Tibial nerve (tissue), 4 donors: ENCODE measurements at regions not wholly inside any gene's neighbourhood (a gene's known extent, or its start where the extent isn't known, plus 50 kb on each side); places are given as distances from the start of the nearest gene placed in this dataset.

Source experiments
- DNase-seq, 2 donors: peaks; one replicate each; pipeline ENCODE4 v3.0.0-alpha.2; 2019; ENCODE audit warnings: low spot score in 2 of 2
- H3K27ac ChIP-seq, 4 donors: fragments of 200-600 bp; sonication (generic) in 3 of 4; one replicate each; pipeline ENCODE4 v1.5.1; 2017 to 2019; ENCODE audit warnings: mild to moderate bottlenecking in 1 of 4
- H3K27me3 ChIP-seq, 2 donors: fragments of 200-600 bp; sonication (generic) in 1 of 2; one replicate each; pipeline versions ENCODE4 v1.5.1 to v1.6.0; 2017 to 2019
- H3K36me3 ChIP-seq, 3 donors: fragments of 200-600 bp; sonication (generic); one replicate each; pipeline ENCODE4 v1.5.1; 2018 to 2019
- H3K4me1 ChIP-seq, 4 donors: fragments of 200-600 bp; sonication (generic) in 3 of 4; one replicate each; pipeline ENCODE4 v1.5.1; 2017 to 2019
- H3K4me3 ChIP-seq, 4 donors: fragments of 200-600 bp; sonication (generic) in 3 of 4; one replicate each; pipeline ENCODE4 v1.5.1; 2017 to 2019; ENCODE audit warnings: mild to moderate bottlenecking in 1 of 4, moderate library complexity in 1 of 4
- H3K9me3 ChIP-seq, 4 donors: fragments of 200-600 bp; sonication (generic) in 3 of 4; one replicate each; pipeline ENCODE4 v1.5.1; 2017 to 2019
- CTCF ChIP-seq, 5 experiments: fragments of 200-600 bp in 3 of 5; fragments of 450-650 bp in 2 of 5; sonication (generic) in 3 of 5; IDR thresholded peaks; one replicate each; pipeline ENCODE4 v1.5.1; 2016 to 2019; ENCODE audit warnings: antibody characterized with exemption in 5 of 5, mild to moderate bottlenecking in 3 of 5, moderate library complexity in 2 of 5
- EP300 ChIP-seq, 2 donors: sonication (generic); formaldehyde crosslinking; IDR thresholded peaks; one replicate each; pipeline ENCODE4 v1.6.1; 2017; ENCODE audit warnings: antibody characterized with exemption in 2 of 2, mild to moderate bottlenecking in 1 of 2
- POLR2A ChIP-seq, 2 donors: fragments of 450-650 bp; IDR thresholded peaks; one replicate each; pipeline ENCODE4 v1.6.1; 2017; ENCODE audit warnings: antibody characterized with exemption in 2 of 2, mild to moderate bottlenecking in 2 of 2, moderate library complexity in 2 of 2
- WGBS, 2 donors: methylation state at CpG; one replicate each; pipeline ENCODE4 v1.1.5; 2018; 5-methylcytosine and 5-hydroxymethylcytosine counted together

GRCh38 chr13:31032528-31033113 is 100.2 kb downstream of the TEX26 start:
- Histone ChIP-seq H3K4me1 (peaks cover 0 to 4% (median 0%) of the 10 kb centered on the region in 4 donors), H3K27me3 (no peaks in the 10 kb centered on the region), H3K9me3 (no peaks in the 10 kb centered on the region), H3K27ac (no peak overlapping the region), H3K36me3 (no peaks in the 10 kb centered on the region), H3K4me3 (no peak overlapping the region)
- 84 to 91% methylated on average over 13 of the region's 13 CpGs for WGBS, 2 donors
- TF ChIP-seq EP300 (IDR thresholded peaks at IDR 0.05), result no peak
- TF ChIP-seq CTCF (IDR thresholded peaks at IDR 0.05), result no peak
- no peak for TF ChIP-seq POLR2A (IDR thresholded peaks at IDR 0.05)
- DNase-seq, result no peak

- Histone ChIP-seq H3K4me3 (no peak overlapping the region), H3K27ac (no peak overlapping the region), H3K36me3 (no peaks in the 10 kb centered on the region), H3K9me3 (no peaks in the 10 kb centered on the region), H3K4me1 (peaks cover 0 to 4% (median 0%) of the 10 kb centered on the region in 4 donors), H3K27me3 (no peaks in the 10 kb centered on the region)
- WGBS, 2 donors, result 86 to 95% methylated on average over 5 of the region's 6 CpGs
- TF ChIP-seq POLR2A (IDR thresholded peaks at IDR 0.05), result no peak
- no peak for TF ChIP-seq CTCF (IDR thresholded peaks at IDR 0.05)
- no peak for TF ChIP-seq EP300 (IDR thresholded peaks at IDR 0.05)
- no peak for DNase-seq
These were observed 99.0 kb downstream of the TEX26 start for GRCh38 chr13:31031482-31031881.

GRCh38 chr13:31029102-31029501 is 96.6 kb downstream of the TEX26 start:
- Histone ChIP-seq H3K4me1 (no peaks in the 10 kb centered on the region), H3K4me3 (no peak overlapping the region), H3K9me3 (no peaks in the 10 kb centered on the region), H3K27me3 (no peaks in the 10 kb centered on the region), H3K27ac (no peak overlapping the region), H3K36me3 (no peaks in the 10 kb centered on the region)
- 57 to 70% methylated on average over 8 of the region's 8 CpGs for WGBS, 2 donors
- DNase-seq, result no peak
- TF ChIP-seq EP300 (IDR thresholded peaks at IDR 0.05) (no peak), CTCF (IDR thresholded peaks at IDR 0.05) (no peak), POLR2A (IDR thresholded peaks at IDR 0.05) (no peak)

GRCh38 chr13:31027136-31027535 is 94.7 kb downstream of the TEX26 start:
- no peak overlapping the region for H3K27ac ChIP-seq
- H3K4me1 ChIP-seq, result no peaks in the 10 kb centered on the region
- no peaks in the 10 kb centered on the region for H3K27me3 ChIP-seq
- no peaks in the 10 kb centered on the region for H3K36me3 ChIP-seq
- no peaks in the 10 kb centered on the region for H3K9me3 ChIP-seq
- DNase-seq, result no peak
- no peak overlapping the region for H3K4me3 ChIP-seq
- 20 to 50% methylated on average over 1 to 4 of the region's 4 CpGs for WGBS, 2 donors
- TF ChIP-seq POLR2A (IDR thresholded peaks at IDR 0.05), result no peak
- no peak for TF ChIP-seq EP300 (IDR thresholded peaks at IDR 0.05)
- TF ChIP-seq CTCF (IDR thresholded peaks at IDR 0.05), result no peak
